NT2/D1 (cell line): ENCODE measurements at regions not wholly inside any gene's neighbourhood (a gene's known extent, or its start where the extent isn't known, plus 50 kb on each side); places are given as distances from the start of the nearest gene placed in this dataset.

Source experiments
- DNase-seq: peaks from one replicate; pipeline ENCODE4 v3.0.0-alpha.2; 2011; ENCODE audit warnings: low read depth, low spot score
- H3K27me3 ChIP-seq: 2 replicates; pipeline ENCODE4 v1.6.0; 2011; ENCODE audit warnings: mild to moderate bottlenecking; ENCODE audit not compliant: insufficient read length, insufficient read depth
- H3K36me3 ChIP-seq: 2 replicates; pipeline ENCODE4 v1.6.1; 2011; ENCODE audit warnings: mild to moderate bottlenecking, low read length, mixed read lengths; ENCODE audit not compliant: insufficient read depth, insufficient read length
- H3K4me1 ChIP-seq: 2 replicates; pipeline ENCODE4 v1.5.1; 2011; ENCODE audit not compliant: insufficient read depth, insufficient read length
- H3K4me3 ChIP-seq: 2 replicates; pipeline ENCODE4 v1.5.1; 2011; ENCODE audit warnings: low read depth; ENCODE audit not compliant: insufficient read length
- H3K9ac ChIP-seq: 2 replicates; pipeline ENCODE4 v1.6.0; 2011; ENCODE audit warnings: low read depth; ENCODE audit not compliant: insufficient read length
- H3K9me3 ChIP-seq: 2 replicates; pipeline ENCODE4 v1.5.1; 2011; ENCODE audit warnings: mild to moderate bottlenecking, low read length; ENCODE audit not compliant: insufficient read depth
- SUZ12 ChIP-seq: IDR thresholded peaks from 2 replicates; pipeline ENCODE4 v1.6.1; 2011; ENCODE audit not compliant: insufficient read length, insufficient read depth; ENCODE audit errors: extremely low read depth
- YY1 ChIP-seq: IDR thresholded peaks from 2 replicates; pipeline ENCODE4 v1.6.1; 2011; ENCODE audit not compliant: insufficient read length, insufficient read depth
- ZNF274 ChIP-seq: IDR thresholded peaks from 2 replicates; pipeline ENCODE4 v1.6.1; 2011; ENCODE audit warnings: mild to moderate bottlenecking, low read depth, low read length

GRCh38 chr15:53106505-53107286 is 316.6 kb upstream of the ONECUT1 start:
- H3K36me3 ChIP-seq = no peaks in the 10 kb centered on the region

GRCh38 chr15:53102483-53102882 is 312.3 kb upstream of the ONECUT1 start:
- DNase-seq = no peak
- Histone ChIP-seq H3K27me3 (no peaks in the 10 kb centered on the region), H3K36me3 (no peaks in the 10 kb centered on the region), H3K9me3 (no peaks in the 10 kb centered on the region), H3K4me1 (no peaks in the 10 kb centered on the region), H3K9ac (no peak overlapping the region), H3K4me3 (no peak overlapping the region)
- TF ChIP-seq ZNF274 (no peak), YY1 (no peak), SUZ12 (no peak)

More at GRCh38 chr15:53106505-53107286, 316.6 kb upstream of the ONECUT1 start:
- H3K27me3 ChIP-seq = no peaks in the 10 kb centered on the region
- DNase-seq = no peak
- H3K9ac ChIP-seq = no peak overlapping the region
- H3K4me3 ChIP-seq = no peak overlapping the region
- TF ChIP-seq SUZ12 (no peak), YY1 (no peak), ZNF274 (no peak)
- no peaks in the 10 kb centered on the region for H3K9me3 ChIP-seq
- no peaks in the 10 kb centered on the region for H3K4me1 ChIP-seq

DNA sequence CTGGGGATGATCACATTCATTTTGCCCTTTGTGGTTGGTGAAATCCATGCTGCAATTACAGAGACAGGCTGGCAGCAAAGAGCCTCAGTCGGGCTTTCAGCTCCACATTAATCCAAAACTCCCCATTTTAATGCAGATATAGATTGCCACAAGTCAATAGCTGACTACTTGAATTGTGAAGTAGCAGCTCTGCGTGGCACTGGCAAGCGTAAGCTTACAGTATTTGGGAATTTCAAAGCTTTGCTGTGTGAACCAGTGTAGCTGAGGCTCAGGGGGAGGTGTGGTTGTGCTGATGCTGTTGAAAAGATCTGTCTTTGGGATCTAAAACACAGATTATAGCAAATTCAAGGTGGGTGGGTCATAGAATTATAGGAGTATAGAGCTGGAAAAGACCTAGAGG is 290.3 kb upstream of the ONECUT1 start:
- no peaks in the 10 kb centered on the region for H3K36me3 ChIP-seq
- no peak for TF ChIP-seq SUZ12
- TF ChIP-seq ZNF274 = no peak
- TF ChIP-seq YY1 = no peak
- H3K9me3 ChIP-seq = no peaks in the 10 kb centered on the region
- peaks cover 2% of the 10 kb centered on the region for H3K4me1 ChIP-seq
- H3K27me3 ChIP-seq = no peaks in the 10 kb centered on the region
- no peak for DNase-seq
- H3K4me3 ChIP-seq = no peak overlapping the region
- H3K9ac ChIP-seq = no peak overlapping the region

GRCh38 chr15:53074221-53074620 is 284.1 kb upstream of the ONECUT1 start:
- Histone ChIP-seq H3K4me3 (no peak overlapping the region), H3K36me3 (no peaks in the 10 kb centered on the region), H3K27me3 (no peaks in the 10 kb centered on the region), H3K9me3 (no peaks in the 10 kb centered on the region), H3K9ac (no peak overlapping the region), H3K4me1 (no peaks in the 10 kb centered on the region)
- TF ChIP-seq SUZ12 (no peak), YY1 (no peak), ZNF274 (no peak)
- DNase-seq = no peak

DNA sequence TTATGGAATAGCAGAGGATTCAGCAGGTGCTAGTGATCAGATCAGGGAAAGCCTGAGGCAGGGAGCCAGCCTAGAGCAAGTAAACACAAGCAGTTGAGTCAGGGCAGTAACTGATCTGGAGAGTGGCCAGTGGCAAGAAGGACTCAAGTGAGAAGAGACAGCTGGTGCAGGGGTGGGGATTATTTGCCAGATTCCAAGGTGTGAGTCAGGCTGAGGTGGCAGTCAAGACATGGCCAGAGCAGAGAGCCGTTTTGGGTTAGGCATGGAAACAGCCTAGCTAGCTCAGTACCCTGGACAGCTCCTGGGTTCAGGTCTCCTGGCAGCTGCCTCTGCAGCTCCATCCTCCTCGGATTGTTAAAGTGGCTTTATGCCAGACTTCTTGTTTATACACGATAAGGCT is 281.9 kb upstream of the ONECUT1 start:
- TF ChIP-seq YY1 (no peak), ZNF274 (no peak), SUZ12 (no peak)
- H3K27me3 ChIP-seq = no peaks in the 10 kb centered on the region
- DNase-seq = peak; percentile 74
- no peaks in the 10 kb centered on the region for H3K4me1 ChIP-seq
- H3K9ac ChIP-seq = no peak overlapping the region
- H3K9me3 ChIP-seq = no peaks in the 10 kb centered on the region
- H3K36me3 ChIP-seq = no peaks in the 10 kb centered on the region
- H3K4me3 ChIP-seq = no peak overlapping the region

GRCh38 chr15:53068636-53069035 is 278.5 kb upstream of the ONECUT1 start:
- Histone ChIP-seq H3K36me3 (no peaks in the 10 kb centered on the region), H3K9me3 (no peaks in the 10 kb centered on the region), H3K27me3 (no peaks in the 10 kb centered on the region), H3K4me1 (no peaks in the 10 kb centered on the region), H3K9ac (no peak overlapping the region), H3K4me3 (no peak overlapping the region)
- TF ChIP-seq SUZ12 (no peak), YY1 (no peak), ZNF274 (no peak)
- DNase-seq = no peak

DNA sequence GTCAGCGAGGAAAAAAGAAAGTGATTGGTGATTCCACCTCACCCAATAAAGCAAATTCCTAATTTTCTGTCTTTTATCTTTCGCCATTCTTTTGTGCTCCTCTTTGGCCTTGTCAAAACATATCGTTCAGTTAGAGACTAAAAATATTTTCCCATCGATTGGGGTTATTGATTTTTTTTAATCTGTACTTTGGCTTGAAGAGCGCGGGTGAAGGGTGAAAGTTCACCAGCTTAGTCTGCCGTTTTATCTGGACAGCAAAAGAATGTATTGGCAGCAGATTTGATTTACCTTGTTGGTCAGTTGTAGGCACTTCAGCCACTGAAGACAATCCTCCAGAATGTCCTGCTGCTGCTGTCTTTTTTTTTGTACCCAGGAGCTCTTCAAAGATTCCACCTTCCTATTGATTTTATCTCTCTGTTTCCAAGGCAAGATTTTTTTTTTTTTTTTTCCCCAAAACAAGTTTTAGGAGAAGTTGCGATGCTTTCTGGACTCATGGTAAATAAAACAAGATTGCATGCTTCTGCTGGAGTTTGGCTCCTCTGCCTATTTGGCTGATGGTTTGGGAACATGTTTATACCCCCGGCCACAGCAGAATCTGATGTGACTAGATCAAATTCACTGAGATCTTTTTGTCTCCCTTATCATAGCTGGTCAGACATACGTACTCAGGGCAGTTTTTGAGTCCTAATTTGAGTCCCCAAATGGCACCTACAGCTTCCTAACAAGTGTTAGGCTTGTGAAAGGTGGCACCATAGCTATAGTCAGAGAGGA is 269.3 kb upstream of the ONECUT1 start:
- Histone ChIP-seq H3K9ac (no peak overlapping the region), H3K4me1 (no peaks in the 10 kb centered on the region), H3K4me3 (no peak overlapping the region), H3K9me3 (no peaks in the 10 kb centered on the region), H3K27me3 (no peaks in the 10 kb centered on the region), H3K36me3 (no peaks in the 10 kb centered on the region)
- DNase-seq = no peak
- TF ChIP-seq ZNF274 = no peak
